NCI-H748 (cell line): ENCODE measurements at regions not wholly inside any gene's neighbourhood (a gene's known extent, or its start where the extent isn't known, plus 50 kb on each side); places are given as distances from the start of the nearest gene placed in this dataset.
A peak's percentile ranks its signal among the peaks of the same experiment; 100 is the strongest.

Experiments used
- DNase-seq: peaks from one replicate; lab custom pipeline; 2025; ENCODE audit not compliant: unreplicated experiment; lab: John Stamatoyannopoulos, UW

- no peak for DNase-seq
These were observed 109.6 kb upstream of the ACSL4 start for GRCh38 chrX:109842611-109843010.

- DNase-seq: no peak
These were observed 111.1 kb upstream of the ACSL4 start for GRCh38 chrX:109843963-109844751.

- DNase-seq: no peak
These were observed 111.9 kb upstream of the ACSL4 start for GRCh38 chrX:109844986-109845385.

DNA sequence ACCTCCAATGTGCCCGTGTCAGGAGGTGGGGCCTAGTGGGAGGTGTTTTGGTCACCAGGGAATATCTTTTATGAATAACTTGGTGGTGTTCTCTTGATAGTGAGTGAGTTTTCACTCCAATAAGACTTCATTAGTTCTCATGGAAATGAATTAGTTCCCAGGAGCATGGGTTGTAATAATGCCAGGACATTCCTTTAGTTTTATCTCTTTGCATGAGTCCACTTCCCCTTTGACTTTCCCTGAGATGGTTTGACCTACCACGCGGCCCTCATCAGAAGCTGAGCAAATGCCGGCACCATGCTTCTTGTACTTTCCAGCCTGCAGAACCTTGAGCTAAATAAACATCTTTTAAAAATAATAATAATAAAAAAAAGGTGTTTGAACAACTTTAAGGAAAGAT, 112.9 kb upstream of the ACSL4 start:
- no peak for DNase-seq

DNA sequence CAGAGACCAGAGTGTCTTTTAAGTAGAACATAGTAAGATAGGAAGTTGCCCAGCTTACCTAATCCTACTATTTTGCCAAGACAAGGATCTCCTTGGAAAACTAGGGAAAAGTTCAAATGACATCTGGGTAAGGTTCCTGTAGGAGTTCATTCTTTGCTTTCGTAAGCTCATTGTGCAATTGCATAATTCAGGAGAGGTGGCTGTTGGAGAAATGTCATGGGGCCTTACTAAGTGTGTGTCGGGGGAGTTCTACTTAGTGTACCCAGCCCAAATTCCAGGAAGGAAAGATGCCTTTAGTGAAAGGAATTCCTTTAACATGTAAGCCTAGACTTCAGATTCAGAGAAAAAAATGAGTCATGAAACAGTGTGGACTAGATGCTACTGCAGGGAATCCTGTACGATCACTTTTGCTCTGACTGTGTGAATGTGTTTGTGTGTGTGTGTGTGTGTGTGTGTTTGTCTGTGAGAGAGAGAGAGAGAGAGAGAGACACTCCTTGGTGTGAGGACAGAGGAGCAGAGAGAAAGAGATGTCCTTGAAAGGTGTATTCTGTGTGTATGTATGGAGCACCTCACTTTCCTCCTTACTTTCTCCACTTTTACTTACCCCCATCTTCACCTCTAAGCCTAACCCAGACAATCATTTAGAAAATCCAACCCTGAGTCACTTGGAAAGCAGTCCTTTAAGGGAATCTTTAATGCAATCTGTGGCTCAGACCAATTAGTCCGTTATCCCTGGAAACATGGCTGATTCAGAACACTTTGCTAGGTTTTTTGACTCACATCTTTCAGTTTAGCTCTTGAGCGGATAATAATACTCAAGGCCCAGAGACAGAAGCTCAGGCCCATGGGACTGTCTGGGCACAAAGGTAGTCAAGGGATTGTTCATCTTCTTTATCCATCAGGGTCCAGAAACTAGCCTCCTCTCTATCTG, 114.5 kb upstream of the ACSL4 start:
- DNase-seq: no peak

DNA sequence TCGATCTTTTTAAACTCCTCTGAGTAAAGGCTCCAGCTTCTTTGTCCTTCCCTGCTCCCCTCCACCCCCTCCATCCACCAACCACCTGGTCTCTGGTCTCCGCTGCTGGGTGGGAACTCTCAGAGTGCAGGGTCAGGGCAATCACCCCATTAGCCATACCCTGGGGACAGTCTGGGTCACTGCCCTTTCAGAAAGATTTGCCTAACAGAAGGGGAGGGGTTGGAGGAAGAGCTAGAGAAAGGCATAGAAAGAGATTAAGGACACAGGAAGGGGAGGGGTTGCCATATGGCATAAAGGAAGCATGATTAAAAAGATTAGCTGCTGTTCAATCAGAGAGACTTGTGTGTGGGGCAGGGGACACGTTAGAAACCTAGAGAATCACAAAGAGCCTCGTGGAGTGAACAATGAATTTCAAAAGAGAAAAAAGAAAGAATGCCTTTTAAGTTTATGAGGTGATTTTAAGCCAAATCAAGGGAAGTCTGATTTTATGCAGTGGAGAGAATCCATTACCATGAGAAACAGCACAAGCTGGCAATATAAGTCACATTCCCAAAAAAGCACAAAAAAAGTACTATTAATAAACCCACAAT, 115.5 kb upstream of the ACSL4 start:
- DNase-seq: no peak

GRCh38 chrX:109854096-109854495, 121.0 kb upstream of the ACSL4 start:
- DNase-seq: no peak

DNA sequence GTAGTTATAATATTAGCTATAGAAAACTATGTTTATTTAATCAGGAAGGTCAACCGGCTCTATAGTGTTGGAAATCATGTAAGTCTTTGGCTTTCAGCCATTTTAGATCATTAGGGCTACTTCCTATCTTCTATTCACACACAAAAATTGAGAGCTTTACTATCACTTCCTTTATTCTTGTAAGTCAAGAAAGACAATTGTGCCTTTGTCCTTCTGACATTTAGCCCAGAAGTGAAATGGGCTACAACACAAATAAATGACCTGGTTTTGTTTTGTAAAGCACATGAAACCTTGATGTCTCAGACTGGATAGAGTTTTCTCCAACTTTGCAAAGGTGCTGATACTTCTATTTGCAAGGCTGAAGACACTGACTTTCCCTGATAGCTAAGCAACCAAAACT, 122.4 kb upstream of the ACSL4 start:
- DNase-seq: peak; percentile 17

DNA sequence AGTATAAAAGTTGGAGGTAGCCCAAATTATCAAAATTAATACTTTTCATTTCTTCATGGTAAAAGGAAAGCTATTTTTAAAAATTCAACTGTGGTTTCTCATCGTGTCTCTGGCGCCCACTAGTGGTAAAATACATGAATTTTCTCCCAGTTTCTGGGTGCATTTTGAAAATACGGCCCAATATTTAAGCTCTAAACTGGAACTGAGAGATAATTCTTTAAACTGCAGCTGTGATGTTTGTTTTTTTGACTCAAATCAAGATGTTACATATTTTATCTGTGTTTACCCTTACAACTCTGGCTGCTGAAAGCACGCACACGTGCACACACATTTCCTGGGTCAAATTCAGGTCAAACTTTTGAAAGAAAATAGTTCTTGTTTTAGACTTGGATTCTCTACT, 123.9 kb upstream of the ACSL4 start:
- peak; percentile 12 for DNase-seq

- DNase-seq: no peak
These were observed 124.6 kb upstream of the ACSL4 start for GRCh38 chrX:109857584-109858228.

DNA sequence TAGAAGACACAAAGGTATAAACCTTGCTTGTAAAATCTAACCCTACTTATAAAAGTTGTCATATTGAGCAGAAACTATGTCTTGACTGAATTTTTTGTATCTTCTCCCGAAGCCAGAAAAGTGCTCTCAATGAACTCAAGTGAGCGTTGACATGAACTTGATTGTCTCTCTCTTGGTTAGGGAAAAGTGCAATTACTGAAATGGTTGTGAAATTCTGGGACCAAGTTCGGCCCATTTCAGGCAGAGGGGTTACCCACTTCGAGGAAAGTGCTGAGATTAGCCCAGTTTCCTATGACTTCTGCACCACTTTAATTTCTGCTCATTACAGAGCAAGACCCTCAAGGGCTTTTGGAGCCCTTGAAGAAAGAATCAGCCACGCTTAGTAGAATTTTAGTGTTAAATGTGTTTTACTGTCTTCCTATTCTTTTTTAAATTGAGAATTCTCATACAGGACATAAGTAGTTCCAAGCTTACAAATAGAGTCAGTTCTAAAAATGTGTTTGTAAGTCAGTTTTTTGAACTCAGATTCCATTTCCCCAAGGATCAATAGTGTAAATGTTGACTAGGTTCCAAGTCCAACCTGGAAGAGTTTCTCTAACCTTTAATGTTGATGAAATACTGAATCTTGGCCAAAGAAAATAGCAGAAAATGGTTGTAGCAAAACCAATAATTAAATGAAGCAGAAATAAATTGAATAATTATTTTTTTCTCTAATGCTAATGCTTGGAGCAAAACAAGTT, 125.7 kb upstream of the ACSL4 start:
- DNase-seq: no peak

DNA sequence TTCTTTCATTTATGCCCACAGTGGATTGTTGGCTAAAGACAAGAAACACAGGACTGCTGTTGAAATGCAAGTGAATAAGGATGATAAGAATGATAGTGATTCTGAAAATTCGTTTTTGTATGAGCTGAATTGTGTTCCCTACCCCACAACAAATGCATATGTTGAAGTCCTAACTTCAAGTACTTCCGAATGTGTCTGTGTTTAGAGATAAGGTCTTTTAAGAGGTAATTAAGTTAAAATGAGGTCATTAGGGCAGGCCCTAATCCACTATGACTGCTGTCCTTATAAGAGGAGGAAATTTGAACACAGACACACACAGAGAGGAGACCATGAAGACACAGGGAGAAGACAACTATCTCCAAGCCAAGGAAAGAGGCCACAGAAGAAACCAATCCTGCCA, 126.6 kb upstream of the ACSL4 start:
- DNase-seq: no peak

DNA sequence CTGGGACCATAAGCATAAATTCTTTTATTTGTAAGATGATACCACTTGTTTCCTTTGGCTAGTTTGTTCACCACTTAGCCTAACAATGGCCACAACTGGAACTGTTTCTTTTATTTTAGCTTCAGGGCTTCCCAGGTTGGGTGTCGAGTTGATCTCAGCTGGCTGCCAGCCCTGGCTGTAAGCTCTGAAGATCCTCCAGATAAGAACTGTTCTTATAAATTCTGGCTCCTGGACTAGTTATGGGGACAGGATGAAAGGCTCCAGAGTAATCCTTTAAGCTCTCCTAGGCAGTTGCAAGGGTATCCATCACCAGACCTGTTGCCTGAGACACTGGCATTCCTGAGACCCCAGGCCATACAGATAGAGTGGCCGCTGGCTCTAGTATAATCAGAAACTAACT, 129.4 kb upstream of the ACSL4 start:
- DNase-seq: no peak

DNA sequence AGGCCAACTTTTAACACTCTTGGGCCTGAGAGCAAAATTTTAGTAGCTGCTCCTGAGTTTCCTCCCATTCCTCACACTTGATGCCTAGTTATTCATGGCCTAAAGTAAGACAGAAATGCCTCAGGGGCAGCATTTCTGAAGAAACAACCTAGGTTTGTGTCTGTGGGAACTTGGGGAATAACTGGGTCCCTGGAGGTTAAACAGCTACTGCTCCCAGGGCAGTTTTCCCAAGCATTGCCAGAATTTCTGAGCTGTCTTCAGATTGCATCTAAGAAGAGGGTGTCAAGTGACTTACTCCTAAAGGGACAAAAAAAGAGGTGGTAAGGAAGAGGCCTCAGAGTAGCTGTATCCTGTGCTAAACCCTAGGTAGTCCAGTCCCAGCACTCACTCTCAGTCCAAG, 130.8 kb upstream of the ACSL4 start:
- DNase-seq: no peak

GRCh38 chrX:109871121-109871888, 131.6 kb upstream of the TMEM164 start:
- DNase-seq: no peak

- DNase-seq: no peak
These were observed 130.7 kb upstream of the TMEM164 start for GRCh38 chrX:109872021-109872732.

GRCh38 chrX:109873574-109873973, 129.3 kb upstream of the TMEM164 start:
- DNase-seq: no peak

GRCh38 chrX:109873983-109874382, 128.9 kb upstream of the TMEM164 start:
- DNase-seq: no peak

DNA sequence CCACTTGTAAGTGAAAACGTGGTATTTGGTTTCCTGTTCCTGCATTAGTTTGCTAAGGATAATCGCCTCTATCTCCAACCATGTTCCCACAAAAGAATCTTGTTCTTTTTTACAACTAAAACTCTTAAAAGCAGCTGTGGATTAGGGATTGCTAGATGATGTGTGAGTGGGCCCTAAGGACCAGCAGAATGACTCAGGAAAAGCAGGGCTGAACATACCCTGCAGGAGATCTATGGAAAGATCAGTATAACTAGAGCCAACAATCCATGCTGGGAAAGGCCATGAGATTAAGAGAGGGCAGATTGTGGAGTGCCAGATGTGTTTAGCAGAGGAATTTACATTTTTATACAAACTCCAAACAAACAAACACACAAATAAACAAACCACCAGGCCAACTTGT, 128.4 kb upstream of the TMEM164 start:
- DNase-seq: no peak
